ENCODE measurements at regions not wholly inside any gene's neighbourhood (a gene's known extent, or its start where the extent isn't known, plus 50 kb on each side); places are given as distances from the start of the nearest gene placed in this dataset.

DNA sequence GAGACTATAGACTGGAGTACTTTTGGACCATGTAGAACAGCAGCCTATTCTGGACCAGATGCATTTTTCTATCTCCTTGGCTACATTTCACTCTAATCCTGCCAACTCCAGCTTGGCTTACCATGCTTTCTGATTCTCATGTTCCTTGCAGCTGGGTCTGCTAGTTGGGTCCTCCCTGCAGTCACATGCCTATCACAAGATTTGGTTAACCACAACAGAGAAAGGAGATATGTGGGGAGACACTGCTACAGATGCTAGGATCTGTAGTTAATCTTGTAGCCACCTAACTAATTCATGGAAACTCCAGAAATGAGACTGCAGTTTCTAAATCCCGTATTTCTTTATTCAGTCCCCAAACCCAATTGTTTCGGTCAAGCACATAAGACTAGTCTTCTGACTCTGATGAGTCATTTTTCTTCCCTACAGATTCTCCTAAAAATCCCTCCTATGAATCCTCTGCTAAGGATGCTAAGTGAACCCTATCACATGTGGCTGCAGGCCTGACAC is 410.6 kb downstream of the DAD1 start:
- TF ChIP-seq, protein P1, sequence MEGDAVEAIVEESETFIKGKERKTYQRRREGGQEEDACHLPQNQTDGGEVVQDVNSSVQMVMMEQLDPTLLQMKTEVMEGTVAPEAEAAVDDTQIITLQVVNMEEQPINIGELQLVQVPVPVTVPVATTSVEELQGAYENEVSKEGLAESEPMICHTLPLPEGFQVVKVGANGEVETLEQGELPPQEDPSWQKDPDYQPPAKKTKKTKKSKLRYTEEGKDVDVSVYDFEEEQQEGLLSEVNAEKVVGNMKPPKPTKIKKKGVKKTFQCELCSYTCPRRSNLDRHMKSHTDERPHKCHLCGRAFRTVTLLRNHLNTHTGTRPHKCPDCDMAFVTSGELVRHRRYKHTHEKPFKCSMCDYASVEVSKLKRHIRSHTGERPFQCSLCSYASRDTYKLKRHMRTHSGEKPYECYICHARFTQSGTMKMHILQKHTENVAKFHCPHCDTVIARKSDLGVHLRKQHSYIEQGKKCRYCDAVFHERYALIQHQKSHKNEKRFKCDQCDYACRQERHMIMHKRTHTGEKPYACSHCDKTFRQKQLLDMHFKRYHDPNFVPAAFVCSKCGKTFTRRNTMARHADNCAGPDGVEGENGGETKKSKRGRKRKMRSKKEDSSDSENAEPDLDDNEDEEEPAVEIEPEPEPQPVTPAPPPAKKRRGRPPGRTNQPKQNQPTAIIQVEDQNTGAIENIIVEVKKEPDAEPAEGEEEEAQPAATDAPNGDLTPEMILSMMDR (IDR thresholded peaks at IDR 0.05; ENCODE audit: low read depth, low read length, missing input control): no peak
- TF ChIP-seq, protein P2, sequence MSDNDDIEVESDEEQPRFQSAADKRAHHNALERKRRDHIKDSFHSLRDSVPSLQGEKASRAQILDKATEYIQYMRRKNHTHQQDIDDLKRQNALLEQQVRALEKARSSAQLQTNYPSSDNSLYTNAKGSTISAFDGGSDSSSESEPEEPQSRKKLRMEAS (IDR thresholded peaks at IDR 0.05): no peak
- TF ChIP-seq NR2F2 (IDR thresholded peaks at IDR 0.05): no peak

All from liver (tissue), 3 donors.